CD4-positive, alpha-beta T cell treated with Interleukin-6 for 4 hours (primary cell): ENCODE measurements at regions not wholly inside any gene's neighbourhood (a gene's known extent, or its start where the extent isn't known, plus 50 kb on each side); places are given as distances from the start of the nearest gene placed in this dataset.
A peak's percentile ranks its signal among the peaks of the same experiment; 100 is the strongest.

Experiments
- DNase-seq: peaks from one replicate; pipeline ENCODE4 v3.0.0-alpha.2; 2020; ENCODE audit warnings: mixed read lengths

- DNase-seq, result no peak
Observed at GRCh38 chr7:26029911-26030310, 122.1 kb upstream of the NFE2L3 start.

GRCh38 chr7:26034391-26034790, 117.6 kb upstream of the NFE2L3 start:
- no peak for DNase-seq

- DNase-seq, result no peak
Observed at GRCh38 chr7:26035552-26035951, 116.4 kb upstream of the NFE2L3 start.

GRCh38 chr7:26036092-26036491, 115.9 kb upstream of the NFE2L3 start:
- no peak for DNase-seq

- no peak for DNase-seq
Observed at GRCh38 chr7:26038201-26038990, 113.6 kb upstream of the NFE2L3 start.

- no peak for DNase-seq
Observed at GRCh38 chr7:26040085-26040484, 111.9 kb upstream of the NFE2L3 start.

GRCh38 chr7:26042237-26042636, 109.8 kb upstream of the NFE2L3 start:
- no peak for DNase-seq

- DNase-seq, result no peak
Observed at GRCh38 chr7:26043801-26044200, 108.2 kb upstream of the NFE2L3 start.

- DNase-seq, result no peak
Observed at GRCh38 chr7:26044320-26044719, 107.7 kb upstream of the NFE2L3 start.

GRCh38 chr7:26046150-26046549, 105.8 kb upstream of the NFE2L3 start:
- no peak for DNase-seq

- DNase-seq, result no peak
Observed at GRCh38 chr7:26046878-26047277, 105.1 kb upstream of the NFE2L3 start.

GRCh38 chr7:26048663-26049062, 103.3 kb upstream of the NFE2L3 start:
- no peak for DNase-seq

- no peak for DNase-seq
Observed at GRCh38 chr7:26049081-26049480, 102.9 kb upstream of the NFE2L3 start.

GRCh38 chr7:26051021-26051420, 101.0 kb upstream of the NFE2L3 start:
- no peak for DNase-seq

GRCh38 chr7:26052706-26053105, 99.3 kb upstream of the NFE2L3 start:
- DNase-seq, result no peak

GRCh38 chr7:26054386-26054785, 97.6 kb upstream of the NFE2L3 start:
- DNase-seq, result no peak

GRCh38 chr7:26055241-26055640, 96.8 kb upstream of the NFE2L3 start:
- DNase-seq, result no peak

GRCh38 chr7:26060733-26061677, 91.0 kb upstream of the NFE2L3 start:
- no peak for DNase-seq

- DNase-seq, result peak; percentile 80
Observed at GRCh38 chr7:26061678-26062603, 90.1 kb upstream of the NFE2L3 start.

- no peak for DNase-seq
Observed at GRCh38 chr7:26065652-26066051, 86.3 kb upstream of the NFE2L3 start.

GRCh38 chr7:26066736-26067135, 85.3 kb upstream of the NFE2L3 start:
- no peak for DNase-seq

GRCh38 chr7:26070290-26070689, 81.7 kb upstream of the NFE2L3 start:
- DNase-seq, result no peak
